ENCODE measurements at regions not wholly inside any gene's neighbourhood (a gene's known extent, or its start where the extent isn't known, plus 50 kb on each side); places are given as distances from the start of the nearest gene placed in this dataset.

GRCh38 chr1:11374748-11375110 is 101.7 kb downstream of the UBIAD1 start:
- TF ChIP-seq POLR2AphosphoS5 (IDR thresholded peaks at IDR 0.05) (no peak), CTCF (IDR thresholded peaks at IDR 0.05) (no peak)
